GM20000 (cell line): ENCODE measurements at regions not wholly inside any gene's neighbourhood (a gene's known extent, or its start where the extent isn't known, plus 50 kb on each side); places are given as distances from the start of the nearest gene placed in this dataset.

Experiments used
- DNase-seq: peaks from one replicate; pipeline ENCODE4 v3.0.0; 2012; ENCODE audit warnings: low spot score
- TF ChIP-seq, protein P1 (sequence below): IDR thresholded peaks from 2 replicates; pipeline ENCODE4 v1.5.1; 2012; ENCODE audit warnings: mild to moderate bottlenecking, control low read depth; ENCODE audit errors: extremely low read depth, missing control alignments

DNA sequence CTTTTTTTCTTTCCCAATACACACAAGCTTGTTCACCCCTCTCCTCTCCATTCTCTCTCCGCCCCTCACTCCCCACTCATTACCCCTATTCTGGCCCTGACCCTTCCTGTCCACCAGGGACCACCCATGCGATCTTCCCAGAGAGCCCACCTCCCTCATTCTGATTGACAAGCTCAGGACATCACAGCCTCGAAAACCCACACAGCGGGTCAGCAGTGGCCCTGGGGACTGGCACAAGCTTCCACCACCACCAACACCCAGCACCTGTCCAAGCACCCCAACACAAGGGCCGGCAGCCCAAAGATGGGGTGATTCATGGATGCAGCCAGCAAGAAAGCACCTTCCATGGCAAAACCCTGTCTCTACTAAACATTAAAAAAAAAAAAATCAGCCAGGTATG is 50.0 kb upstream of the USP6NL start:
- TF ChIP-seq, protein P1, sequence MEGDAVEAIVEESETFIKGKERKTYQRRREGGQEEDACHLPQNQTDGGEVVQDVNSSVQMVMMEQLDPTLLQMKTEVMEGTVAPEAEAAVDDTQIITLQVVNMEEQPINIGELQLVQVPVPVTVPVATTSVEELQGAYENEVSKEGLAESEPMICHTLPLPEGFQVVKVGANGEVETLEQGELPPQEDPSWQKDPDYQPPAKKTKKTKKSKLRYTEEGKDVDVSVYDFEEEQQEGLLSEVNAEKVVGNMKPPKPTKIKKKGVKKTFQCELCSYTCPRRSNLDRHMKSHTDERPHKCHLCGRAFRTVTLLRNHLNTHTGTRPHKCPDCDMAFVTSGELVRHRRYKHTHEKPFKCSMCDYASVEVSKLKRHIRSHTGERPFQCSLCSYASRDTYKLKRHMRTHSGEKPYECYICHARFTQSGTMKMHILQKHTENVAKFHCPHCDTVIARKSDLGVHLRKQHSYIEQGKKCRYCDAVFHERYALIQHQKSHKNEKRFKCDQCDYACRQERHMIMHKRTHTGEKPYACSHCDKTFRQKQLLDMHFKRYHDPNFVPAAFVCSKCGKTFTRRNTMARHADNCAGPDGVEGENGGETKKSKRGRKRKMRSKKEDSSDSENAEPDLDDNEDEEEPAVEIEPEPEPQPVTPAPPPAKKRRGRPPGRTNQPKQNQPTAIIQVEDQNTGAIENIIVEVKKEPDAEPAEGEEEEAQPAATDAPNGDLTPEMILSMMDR = no peak
- DNase-seq = no peak
